CD4-positive, alpha-beta memory T cell (primary cell): ENCODE measurements at regions not wholly inside any gene's neighbourhood (a gene's known extent, or its start where the extent isn't known, plus 50 kb on each side); places are given as distances from the start of the nearest gene placed in this dataset.

ENCODE experiments used
- CTCF ChIA-PET: fragments of 350-600 bp; sonication (Branson Sonifier 250); formaldehyde crosslinking; loops from one replicate; lab custom pipeline; 2021; ENCODE audit warnings: inconsistent platforms; ENCODE audit not compliant: partially characterized antibody; lab: Charles Lee
- POLR2A ChIA-PET: fragments of 350-600 bp; sonication (Branson Sonifier 250); formaldehyde crosslinking; loops from one replicate; lab custom pipeline; 2021; ENCODE audit not compliant: partially characterized antibody; lab: Charles Lee
- DNase-seq, 5 donors: peaks; one replicate each; pipeline versions ENCODE4 v3.0.0 to v3.0.0-alpha.2; 2020 to 2022; ENCODE audit warnings: mixed read lengths in 1 of 5
- H3K27ac ChIP-seq: one replicate; pipeline ENCODE4 v1.7.0; 2013; ENCODE audit warnings: low read depth, low read length
- H3K27me3 ChIP-seq: 2 replicates; pipeline ENCODE4 v1.7.0; 2013; ENCODE audit warnings: mild to moderate bottlenecking, low read length, moderate library complexity; ENCODE audit not compliant: insufficient read depth
- H3K36me3 ChIP-seq: 2 replicates; pipeline ENCODE4 v1.7.0; 2013; ENCODE audit warnings: mild to moderate bottlenecking, low read length, moderate library complexity; ENCODE audit not compliant: insufficient read depth
- H3K4me1 ChIP-seq: 2 replicates; pipeline ENCODE4 v1.7.0; 2013; ENCODE audit warnings: mild to moderate bottlenecking, low read length, moderate library complexity; ENCODE audit not compliant: insufficient read depth
- H3K4me3 ChIP-seq, 2 donors: one replicate each; pipeline ENCODE4 v1.7.0; 2013; ENCODE audit warnings: low read length in 2 of 2, mild to moderate bottlenecking in 1 of 2
- H3K9me3 ChIP-seq, 2 donors: one replicate each; pipeline ENCODE4 v1.7.0; 2013; ENCODE audit warnings: low read length in 2 of 2, control low read depth in 1 of 2; ENCODE audit not compliant: control insufficient read depth in 1 of 2
- H3K27ac Mint-ChIP-seq, 7 donors: one replicate each; pipeline ENCODE4 v1.8.0; 2020 to 2021; ENCODE audit warnings: mixed read lengths in 7 of 7, mild to moderate bottlenecking in 6 of 7, inconsistent platforms in 3 of 7, moderate library complexity in 3 of 7
- H3K27me3 Mint-ChIP-seq, 2 donors: one replicate each; pipeline ENCODE4 v1.8.0; 2020 to 2021; ENCODE audit warnings: mixed read lengths in 2 of 2
- H3K36me3 Mint-ChIP-seq, 2 donors: one replicate each; pipeline ENCODE4 v1.8.0; 2020 to 2021; ENCODE audit warnings: mixed read lengths in 2 of 2, inconsistent platforms in 1 of 2, mild to moderate bottlenecking in 1 of 2
- H3K4me1 Mint-ChIP-seq, 4 donors: one replicate each; pipeline ENCODE4 v1.8.0; 2020 to 2021; ENCODE audit warnings: mixed read lengths in 4 of 4, mild to moderate bottlenecking in 1 of 4
- H3K4me3 Mint-ChIP-seq, 8 donors: one replicate each; pipeline ENCODE4 v1.8.0; 2020 to 2021; ENCODE audit warnings: mixed read lengths in 8 of 8, mild to moderate bottlenecking in 7 of 8, moderate library complexity in 6 of 8, inconsistent platforms in 3 of 8
- H3K9me3 Mint-ChIP-seq, 8 donors: one replicate each; pipeline ENCODE4 v1.8.0; 2020 to 2021; ENCODE audit warnings: mixed read lengths in 8 of 8, mild to moderate bottlenecking in 5 of 8, inconsistent platforms in 3 of 8, moderate library complexity in 1 of 8
- intact Hi-C: fragments of 100-400 bp; cut with micrococcal nuclease; formaldehyde crosslinking; loops from one replicate; pipeline ENCODE4 v1.15.1; 2023

- peak in 1 of 5 donors; percentile 41 for DNase-seq
- intact Hi-C loops, result no loop called here
- Mint-ChIP-seq H3K27ac (peak overlapping the region; percentile 65 to 98 (median 94)), H3K27me3 (no peaks in the 10 kb centered on the region), H3K4me3 (peak overlapping the region; percentile 2 to 75 (median 36)), H3K9me3 (no peaks in the 10 kb centered on the region), H3K36me3 (peaks cover 0 to 2% of the 10 kb centered on the region in 2 donors), H3K4me1 (peaks cover 65 to 91% (median 78%) of the 10 kb centered on the region in 4 donors)
- H3K9me3 ChIP-seq, result no peaks in the 10 kb centered on the region
- no peaks in the 10 kb centered on the region for H3K36me3 ChIP-seq
- ChIA-PET CTCF (interaction anchor here (4.3 to 5.9 kb wide), 2 partner anchors 8 to 13 kb away, joined by 32 to 38 read pairs; no protein-coding TSS in a partner anchor), POLR2A (interaction anchor here (0.6 to 11.6 kb wide), 4 partner anchors 10 to 47 kb away, joined by 3 to 226 read pairs (median 6); no protein-coding TSS in a partner anchor)
- no peak overlapping the region for H3K4me3 ChIP-seq
- no peaks in the 10 kb centered on the region for H3K27me3 ChIP-seq
- H3K27ac ChIP-seq, result peak overlapping the region; percentile 16
- peaks cover 72% of the 10 kb centered on the region for H3K4me1 ChIP-seq
Observed at GRCh38 chr13:99041788-99042187, 63.9 kb upstream of the DOCK9 start.

GRCh38 chr13:99042521-99043250 lies 64.8 kb upstream of the DOCK9 start:
- H3K27me3 ChIP-seq, result no peaks in the 10 kb centered on the region
- H3K36me3 Mint-ChIP-seq, result no peaks in the 10 kb centered on the region
- no peaks in the 10 kb centered on the region for H3K9me3 Mint-ChIP-seq
- H3K4me1 Mint-ChIP-seq, result peaks cover 66 to 94% (median 81%) of the 10 kb centered on the region in 4 donors
- H3K9me3 ChIP-seq, result no peaks in the 10 kb centered on the region
- peaks cover 81% of the 10 kb centered on the region for H3K4me1 ChIP-seq
- H3K27ac ChIP-seq, result peak overlapping the region; percentile 71
- H3K4me3 ChIP-seq, result no peak overlapping the region
- H3K27ac Mint-ChIP-seq, result peak overlapping the region; percentile 65 to 98 (median 94)
- ChIA-PET CTCF (interaction anchor here (1.0 to 5.9 kb wide), 7 partner anchors 9 to 223 kb away, joined by 3 to 38 read pairs (median 4); no protein-coding TSS in a partner anchor), POLR2A (interaction anchor here (2.2 to 11.6 kb wide), 3 partner anchors 9 to 43 kb away, joined by 8 to 226 read pairs (median 9); no protein-coding TSS in a partner anchor)
- H3K36me3 ChIP-seq, result no peaks in the 10 kb centered on the region
- DNase-seq, result no peak
- intact Hi-C loops, result no loop called here
- no peaks in the 10 kb centered on the region for H3K27me3 Mint-ChIP-seq
- peak overlapping the region in 3 of 8 donors; percentile 41 to 61 (median 61) for H3K4me3 Mint-ChIP-seq

GRCh38 chr13:99043831-99044231 lies 66.0 kb upstream of the DOCK9 start:
- H3K27me3 Mint-ChIP-seq, result no peaks in the 10 kb centered on the region
- H3K9me3 Mint-ChIP-seq, result no peaks in the 10 kb centered on the region
- H3K27ac Mint-ChIP-seq, result peak overlapping the region; percentile 65 to 98 (median 94)
- Histone ChIP-seq H3K36me3 (no peaks in the 10 kb centered on the region), H3K9me3 (no peaks in the 10 kb centered on the region), H3K27ac (peak overlapping the region; percentile 71), H3K4me1 (peaks cover 92% of the 10 kb centered on the region), H3K4me3 (no peak overlapping the region), H3K27me3 (no peaks in the 10 kb centered on the region)
- H3K36me3 Mint-ChIP-seq, result no peaks in the 10 kb centered on the region
- intact Hi-C loops, result no loop called here
- peak overlapping the region in 6 of 8 donors; percentile 15 to 90 (median 55) for H3K4me3 Mint-ChIP-seq
- ChIA-PET POLR2A (interaction anchor here (2.2 to 11.6 kb wide), 3 partner anchors 8 to 42 kb away, joined by 8 to 226 read pairs (median 9); no protein-coding TSS in a partner anchor), CTCF (interaction anchor here (1.1 to 5.9 kb wide), 4 partner anchors 10 to 222 kb away, joined by 4 to 38 read pairs (median 18); no protein-coding TSS in a partner anchor)
- H3K4me1 Mint-ChIP-seq, result peaks cover 71 to 97% (median 84%) of the 10 kb centered on the region in 4 donors
- no peak for DNase-seq

- Mint-ChIP-seq H3K9me3 (no peaks in the 10 kb centered on the region), H3K36me3 (no peaks in the 10 kb centered on the region), H3K4me1 (peaks cover 77 to 100% (median 88%) of the 10 kb centered on the region in 4 donors), H3K27ac (peak overlapping the region; percentile 91 to 98 (median 95)), H3K4me3 (peak overlapping the region in 7 of 8 donors; percentile 68 to 90 (median 84)), H3K27me3 (no peaks in the 10 kb centered on the region)
- H3K4me3 ChIP-seq, result no peak overlapping the region
- no peaks in the 10 kb centered on the region for H3K36me3 ChIP-seq
- intact Hi-C loops, result no loop called here
- H3K27me3 ChIP-seq, result no peaks in the 10 kb centered on the region
- no peaks in the 10 kb centered on the region for H3K9me3 ChIP-seq
- peak overlapping the region; percentile 71 for H3K27ac ChIP-seq
- ChIA-PET POLR2A (interaction anchor here (1.0 to 11.6 kb wide), 2 partner anchors 41 to 219 kb away, joined by 3 to 226 read pairs; no protein-coding TSS in a partner anchor), CTCF (interaction anchor here (1.0 to 5.9 kb wide), 4 partner anchors 11 to 42 kb away, joined by 3 to 38 read pairs (median 18); no protein-coding TSS in a partner anchor)
- peaks cover 97% of the 10 kb centered on the region for H3K4me1 ChIP-seq
- DNase-seq, result peak in 1 of 5 donors; percentile 59
Observed at GRCh38 chr13:99044764-99045163, 66.9 kb upstream of the DOCK9 start.

DNA sequence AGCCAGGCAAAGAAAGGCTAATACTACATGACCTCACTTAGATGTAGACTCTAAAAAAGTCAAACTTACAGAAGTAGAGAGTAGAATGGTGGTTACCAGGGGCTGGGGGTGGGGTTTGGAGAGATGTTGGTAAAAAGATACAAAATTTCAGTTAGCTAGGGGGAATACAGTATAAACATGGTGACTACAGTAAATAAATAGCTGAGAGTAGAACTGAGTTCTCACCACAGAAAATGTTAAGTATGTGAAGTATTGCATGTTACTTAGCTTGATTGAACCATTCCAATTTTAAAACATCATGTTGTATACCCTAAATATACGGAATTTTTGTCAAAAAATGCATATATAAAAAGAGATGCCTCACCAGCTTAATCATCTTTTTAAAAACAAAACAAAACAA lies 67.5 kb upstream of the DOCK9 start:
- H3K27me3 Mint-ChIP-seq, result no peaks in the 10 kb centered on the region
- no peak overlapping the region for H3K4me3 ChIP-seq
- H3K36me3 ChIP-seq, result no peaks in the 10 kb centered on the region
- H3K4me1 ChIP-seq, result peaks cover 99% of the 10 kb centered on the region
- no peaks in the 10 kb centered on the region for H3K9me3 ChIP-seq
- peaks cover 78 to 100% (median 88%) of the 10 kb centered on the region in 4 donors for H3K4me1 Mint-ChIP-seq
- peak overlapping the region; percentile 91 to 98 (median 95) for H3K27ac Mint-ChIP-seq
- H3K4me3 Mint-ChIP-seq, result peak overlapping the region; percentile 70 to 90 (median 81)
- H3K27ac ChIP-seq, result peak overlapping the region; percentile 71
- ChIA-PET CTCF (interaction anchor here (0.7 to 5.9 kb wide), 10 partner anchors 9 to 1861 kb away, joined by 3 to 38 read pairs (median 4); no protein-coding TSS in a partner anchor), POLR2A (interaction anchor here (0.7 to 11.6 kb wide), 6 partner anchors 10 to 135 kb away, joined by 3 to 226 read pairs (median 8); no protein-coding TSS in a partner anchor)
- H3K36me3 Mint-ChIP-seq, result no peaks in the 10 kb centered on the region
- no peaks in the 10 kb centered on the region for H3K9me3 Mint-ChIP-seq
- no peaks in the 10 kb centered on the region for H3K27me3 ChIP-seq
- intact Hi-C loops, result no loop called here
- DNase-seq, result no peak

GRCh38 chr13:99046851-99047250 lies 69.0 kb upstream of the DOCK9 start:
- H3K4me3 ChIP-seq, result peak overlapping the region; percentile 1 to 32
- H3K27ac ChIP-seq, result peak overlapping the region; percentile 71
- Mint-ChIP-seq H3K27me3 (no peaks in the 10 kb centered on the region), H3K9me3 (no peaks in the 10 kb centered on the region), H3K4me1 (peaks cover 79 to 100% (median 89%) of the 10 kb centered on the region in 4 donors), H3K36me3 (no peaks in the 10 kb centered on the region), H3K27ac (peak overlapping the region; percentile 91 to 98 (median 95)), H3K4me3 (peak overlapping the region; percentile 70 to 90 (median 81))
- no peak for DNase-seq
- ChIA-PET POLR2A (interaction anchor here (0.9 to 11.6 kb wide), 14 partner anchors 9 to 211 kb away, joined by 3 to 226 read pairs (median 5); partner anchors contain the start of genes GPR18 and UBAC2), CTCF (interaction anchor here (1.0 to 5.9 kb wide), 3 partner anchors 13 to 130 kb away, joined by 3 to 38 read pairs (median 3); no protein-coding TSS in a partner anchor)
- no peaks in the 10 kb centered on the region for H3K27me3 ChIP-seq
- peaks cover 99% of the 10 kb centered on the region for H3K4me1 ChIP-seq
- no peaks in the 10 kb centered on the region for H3K36me3 ChIP-seq
- no peaks in the 10 kb centered on the region for H3K9me3 ChIP-seq
- intact Hi-C loops, result loop anchor here (1.0 kb wide), 3 partner anchors 7 to 40 kb away; no protein-coding TSS in a partner anchor
